ENCODE measurements at regions not wholly inside any gene's neighbourhood (a gene's known extent, or its start where the extent isn't known, plus 50 kb on each side); places are given as distances from the start of the nearest gene placed in this dataset.

DNA sequence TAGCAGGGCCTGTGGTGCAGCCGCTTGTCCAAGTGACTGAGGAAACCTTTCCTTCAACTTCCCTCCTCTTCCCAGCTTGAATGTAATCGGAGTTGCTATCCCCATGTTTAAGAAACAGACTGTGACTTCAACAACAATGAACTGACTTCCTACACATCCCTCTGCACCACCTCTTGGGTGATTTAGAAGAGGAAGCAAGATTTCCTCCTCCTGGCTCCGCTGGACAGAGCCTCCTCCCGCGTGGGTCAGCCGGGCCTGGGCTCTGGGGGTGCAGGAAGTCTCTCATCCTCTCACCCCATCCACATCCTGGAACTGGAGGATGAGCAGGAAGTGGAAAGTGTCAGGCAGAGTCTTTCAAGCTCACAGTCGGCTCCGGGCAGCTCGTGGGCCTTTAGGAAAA, 84.3 kb downstream of the GATA6 start:
- no peaks in the 10 kb centered on the region for H3K36me3 Mint-ChIP-seq (ENCODE audit: low read depth)
- no peaks in the 10 kb centered on the region for H3K9me3 Mint-ChIP-seq
- H3K4me1 Mint-ChIP-seq (ENCODE audit: low read depth) = peaks cover 17% of the 10 kb centered on the region
- H3K27ac Mint-ChIP-seq = no peak overlapping the region
- H3K4me3 Mint-ChIP-seq = no peak overlapping the region; the same call in 1 of the 2 replicates
- peaks cover 56% of the 10 kb centered on the region for H3K27me3 Mint-ChIP-seq (ENCODE audit: insufficient read depth)
- no peak for DNase-seq
- TF ChIP-seq, protein P1, sequence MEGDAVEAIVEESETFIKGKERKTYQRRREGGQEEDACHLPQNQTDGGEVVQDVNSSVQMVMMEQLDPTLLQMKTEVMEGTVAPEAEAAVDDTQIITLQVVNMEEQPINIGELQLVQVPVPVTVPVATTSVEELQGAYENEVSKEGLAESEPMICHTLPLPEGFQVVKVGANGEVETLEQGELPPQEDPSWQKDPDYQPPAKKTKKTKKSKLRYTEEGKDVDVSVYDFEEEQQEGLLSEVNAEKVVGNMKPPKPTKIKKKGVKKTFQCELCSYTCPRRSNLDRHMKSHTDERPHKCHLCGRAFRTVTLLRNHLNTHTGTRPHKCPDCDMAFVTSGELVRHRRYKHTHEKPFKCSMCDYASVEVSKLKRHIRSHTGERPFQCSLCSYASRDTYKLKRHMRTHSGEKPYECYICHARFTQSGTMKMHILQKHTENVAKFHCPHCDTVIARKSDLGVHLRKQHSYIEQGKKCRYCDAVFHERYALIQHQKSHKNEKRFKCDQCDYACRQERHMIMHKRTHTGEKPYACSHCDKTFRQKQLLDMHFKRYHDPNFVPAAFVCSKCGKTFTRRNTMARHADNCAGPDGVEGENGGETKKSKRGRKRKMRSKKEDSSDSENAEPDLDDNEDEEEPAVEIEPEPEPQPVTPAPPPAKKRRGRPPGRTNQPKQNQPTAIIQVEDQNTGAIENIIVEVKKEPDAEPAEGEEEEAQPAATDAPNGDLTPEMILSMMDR (IDR thresholded peaks at IDR 0.05) = no peak

- TF ChIP-seq, protein P1 (IDR thresholded peaks at IDR 0.05) = no peak
- no peak for DNase-seq
- H3K9me3 Mint-ChIP-seq = no peaks in the 10 kb centered on the region
- no peak overlapping the region for H3K4me3 Mint-ChIP-seq
- peaks cover 17% of the 10 kb centered on the region for H3K4me1 Mint-ChIP-seq (ENCODE audit: low read depth)
- H3K36me3 Mint-ChIP-seq (ENCODE audit: low read depth) = no peaks in the 10 kb centered on the region
- H3K27me3 Mint-ChIP-seq (ENCODE audit: insufficient read depth) = peaks cover 59% of the 10 kb centered on the region
- no peak overlapping the region for H3K27ac Mint-ChIP-seq
Measured at GRCh38 chr18:22253156-22253555, 83.8 kb downstream of the GATA6 start.

All from HFFc6 (cell line).